Parathyroid adenoma (tissue), 2 donors: ENCODE measurements at regions not wholly inside any gene's neighbourhood (a gene's known extent, or its start where the extent isn't known, plus 50 kb on each side); places are given as distances from the start of the nearest gene placed in this dataset.
"Not testable (repeated sequence)": the region's sequence is repeated elsewhere in the genome, so short reads cannot be mapped to it uniquely, and the experiment has no call there.

Experiments
- H2AFZ ChIP-seq: fragments of 300-600 bp; sonication (generic); one replicate; pipeline ENCODE4 v1.7.0; 2017; ENCODE audit warnings: antibody characterized with exemption, mild to moderate bottlenecking
- H3K27ac ChIP-seq: fragments of 300-600 bp; sonication (generic); one replicate; pipeline ENCODE4 v1.7.0; 2017
- H3K27me3 ChIP-seq: fragments of 300-600 bp; sonication (generic); one replicate; pipeline ENCODE4 v1.7.0; 2017; ENCODE audit warnings: low read length; ENCODE audit not compliant: control insufficient read depth, insufficient read depth
- H3K36me3 ChIP-seq: fragments of 300-600 bp; sonication (generic); one replicate; pipeline ENCODE4 v1.7.0; 2017; ENCODE audit warnings: low read length; ENCODE audit not compliant: control insufficient read depth, insufficient read depth
- H3K4me1 ChIP-seq: fragments of 300-600 bp; sonication (generic); one replicate; pipeline ENCODE4 v1.7.0; 2017; ENCODE audit warnings: control low read depth
- H3K4me2 ChIP-seq: fragments of 300-600 bp; sonication (generic); one replicate; pipeline ENCODE4 v1.7.0; 2017; ENCODE audit warnings: low read length
- H3K4me3 ChIP-seq: fragments of 300-600 bp; sonication (generic); one replicate; pipeline ENCODE4 v1.7.0; 2017; ENCODE audit warnings: low read depth, low read length
- H3K79me2 ChIP-seq: fragments of 300-600 bp; sonication (generic); one replicate; pipeline ENCODE4 v1.7.0; 2017; ENCODE audit warnings: control low read depth
- H3K9ac ChIP-seq: fragments of 300-600 bp; sonication (generic); one replicate; pipeline ENCODE4 v1.7.0; 2017; ENCODE audit warnings: mild to moderate bottlenecking
- H3K9me3 ChIP-seq: fragments of 300-600 bp; sonication (generic); one replicate; pipeline ENCODE4 v1.7.0; 2017; ENCODE audit warnings: low read length; ENCODE audit not compliant: control insufficient read depth
- CTCF ChIP-seq: fragments of 300-600 bp; sonication (generic); IDR thresholded peaks from one replicate; pipeline ENCODE4 v1.7.0; 2017; ENCODE audit warnings: antibody characterized with exemption, mild to moderate bottlenecking
- donor health status: primary hyperparathyroidism.

- Histone ChIP-seq H3K9me3 (no peaks in the 10 kb centered on the region), H3K27me3 (no peaks in the 10 kb centered on the region), H2AFZ (no peak overlapping the region), H3K4me2 (no peak overlapping the region), H3K36me3 (no peaks in the 10 kb centered on the region), H3K9ac (no peak overlapping the region), H3K27ac (no peak overlapping the region), H3K4me1 (no peaks in the 10 kb centered on the region), H3K4me3 (no peak overlapping the region), H3K79me2 (no peaks in the 10 kb centered on the region)
- TF ChIP-seq CTCF, result no peak
These were observed 1699.1 kb downstream of the BRINP3 start for GRCh38 chr1:188778578-188778977.

- H3K9ac ChIP-seq, result no peak overlapping the region
- no peak overlapping the region for H3K4me3 ChIP-seq
- no peak for TF ChIP-seq CTCF
- H3K36me3 ChIP-seq, result no peaks in the 10 kb centered on the region
- H2AFZ ChIP-seq, result no peak overlapping the region
- no peaks in the 10 kb centered on the region for H3K79me2 ChIP-seq
- no peak overlapping the region for H3K27ac ChIP-seq
- H3K27me3 ChIP-seq, result no peaks in the 10 kb centered on the region
- no peaks in the 10 kb centered on the region for H3K9me3 ChIP-seq
- H3K4me2 ChIP-seq, result no peak overlapping the region
- H3K4me1 ChIP-seq, result no peaks in the 10 kb centered on the region
These were observed 1695.3 kb downstream of the BRINP3 start for GRCh38 chr1:188782220-188782841.

- TF ChIP-seq CTCF, result no peak
- H3K9ac ChIP-seq, result no peak overlapping the region
- no peaks in the 10 kb centered on the region for H3K9me3 ChIP-seq
- no peaks in the 10 kb centered on the region for H3K36me3 ChIP-seq
- H3K27me3 ChIP-seq, result no peaks in the 10 kb centered on the region
- no peaks in the 10 kb centered on the region for H3K4me1 ChIP-seq
- H2AFZ ChIP-seq, result no peak overlapping the region
- no peak overlapping the region for H3K4me3 ChIP-seq
- H3K79me2 ChIP-seq, result no peaks in the 10 kb centered on the region
- H3K27ac ChIP-seq, result no peak overlapping the region
- no peak overlapping the region for H3K4me2 ChIP-seq
These were observed 1682.7 kb downstream of the BRINP3 start for GRCh38 chr1:188794969-188795368.

GRCh38 chr1:188812153-188812552 lies 1665.5 kb downstream of the BRINP3 start:
- not testable (repeated sequence) for H3K4me1 ChIP-seq, H3K27ac ChIP-seq, H3K9me3 ChIP-seq, H3K36me3 ChIP-seq, H2AFZ ChIP-seq, H3K4me3 ChIP-seq, H3K27me3 ChIP-seq, H3K9ac ChIP-seq, H3K4me2 ChIP-seq, H3K79me2 ChIP-seq

GRCh38 chr1:188812836-188813573 lies 1664.7 kb downstream of the BRINP3 start:
- H2AFZ ChIP-seq, H3K27ac ChIP-seq, H3K36me3 ChIP-seq, H3K4me1 ChIP-seq, H3K9me3 ChIP-seq, H3K4me3 ChIP-seq, H3K4me2 ChIP-seq, H3K79me2 ChIP-seq, H3K9ac ChIP-seq, H3K27me3 ChIP-seq: not testable (repeated sequence)
